HepG2 (cell line): ENCODE measurements at regions not wholly inside any gene's neighbourhood (a gene's known extent, or its start where the extent isn't known, plus 50 kb on each side); places are given as distances from the start of the nearest gene placed in this dataset.

ENCODE experiments used
- ATF2 ChIP-seq: sonication (generic); formaldehyde crosslinking; IDR thresholded peaks from 2 replicates; pipeline ENCODE4 v1.4.0; 2020; ENCODE audit warnings: missing genetic modification reagents
- ATF7 ChIP-seq, 2 experiments: fragments of 450-650 bp in 1 of 2; sonication (generic) in 1 of 2; formaldehyde crosslinking in 1 of 2; IDR thresholded peaks; 2 replicates each; pipeline versions ENCODE4 v1.4.0 to v1.6.1; 2016 to 2020; ENCODE audit warnings: antibody characterized with exemption in 1 of 2, mild to moderate bottlenecking in 1 of 2, missing genetic modification reagents in 1 of 2
- CBFB ChIP-seq: sonication (generic); formaldehyde crosslinking; IDR thresholded peaks from 2 replicates; pipeline ENCODE4 v1.4.0; 2020; ENCODE audit warnings: missing genetic modification reagents
- FOXJ3 ChIP-seq: sonication (generic); formaldehyde crosslinking; IDR thresholded peaks from 2 replicates; pipeline ENCODE4 v1.4.0; 2020; ENCODE audit warnings: missing genetic modification reagents, mild to moderate bottlenecking, borderline replicate concordance
- FOXO1 ChIP-seq: sonication (generic); formaldehyde crosslinking; IDR thresholded peaks from 2 replicates; pipeline ENCODE4 v1.4.0; 2020; ENCODE audit warnings: missing genetic modification reagents
- HIVEP1 ChIP-seq: sonication (generic); formaldehyde crosslinking; IDR thresholded peaks from 2 replicates; pipeline ENCODE4 v1.4.0; 2020; ENCODE audit warnings: mild to moderate bottlenecking, missing genetic modification reagents
- HNF1A ChIP-seq, 2 experiments: sonication (generic) in 1 of 2; formaldehyde crosslinking in 1 of 2; IDR thresholded peaks; 2 replicates each; pipeline versions ENCODE4 v1.4.0 to v1.6.1; 2016 to 2020; ENCODE audit warnings: borderline replicate concordance in 1 of 2, low read depth in 1 of 2, mild to moderate bottlenecking in 1 of 2, missing genetic modification reagents in 1 of 2
- HNF4G ChIP-seq, 2 experiments: sonication (generic) in 1 of 2; formaldehyde crosslinking in 1 of 2; IDR thresholded peaks; 2 replicates each; pipeline versions ENCODE4 v1.4.0 to v1.6.1; 2011 to 2020; ENCODE audit warnings: borderline replicate concordance in 2 of 2, low read depth in 2 of 2, mild to moderate bottlenecking in 2 of 2, low read length in 1 of 2, missing genetic modification reagents in 1 of 2, moderate library complexity in 1 of 2
- MIXL1 ChIP-seq: IDR thresholded peaks from 2 replicates; pipeline ENCODE4 v1.6.1; 2016
- NFIC ChIP-seq: IDR thresholded peaks from 2 replicates; pipeline ENCODE4 v1.6.1; 2012; ENCODE audit warnings: mild to moderate bottlenecking, low read length, inconsistent platforms
- RARA ChIP-seq: IDR thresholded peaks from 2 replicates; pipeline ENCODE4 v1.6.1; 2016; ENCODE audit warnings: missing genetic modification reagents, missing compliant biosample characterization
- RXRA ChIP-seq: sonication (generic); formaldehyde crosslinking; IDR thresholded peaks from 2 replicates; pipeline ENCODE4 v1.5.1; 2020; ENCODE audit warnings: missing genetic modification reagents
- TFAP4 ChIP-seq: sonication (generic); IDR thresholded peaks from 2 replicates; pipeline ENCODE4 v1.6.1; 2016; ENCODE audit warnings: low read depth, borderline replicate concordance
- THRA ChIP-seq: sonication (generic); formaldehyde crosslinking; IDR thresholded peaks from 2 replicates; pipeline ENCODE4 v1.4.0; 2020; ENCODE audit warnings: missing genetic modification reagents, borderline replicate concordance
- ZBTB21 ChIP-seq: sonication (generic); formaldehyde crosslinking; IDR thresholded peaks from 2 replicates; pipeline ENCODE4 v1.4.0; 2020; ENCODE audit warnings: missing genetic modification reagents
- ZBTB42 ChIP-seq: sonication (generic); formaldehyde crosslinking; IDR thresholded peaks from 2 replicates; pipeline ENCODE4 v1.5.0; 2020; ENCODE audit warnings: mild to moderate bottlenecking, missing genetic modification reagents
- ZNF644 ChIP-seq: IDR thresholded peaks from 2 replicates; pipeline ENCODE4 v1.6.1; 2016; ENCODE audit warnings: low read depth

- peak; percentile 73; the same call in 1 of the 2 replicates for TF ChIP-seq ZBTB21 (CRISPR knock-in tag)
- TF ChIP-seq TFAP4: 0 out of 2 replicates have a peak, but pooled peaks have one; percentile 8
- TF ChIP-seq ZNF644: peak; percentile 55; the same call in 1 of the 2 replicates
- peak; percentile 69; the same call in 1 of the 2 replicates for TF ChIP-seq FOXJ3 (CRISPR knock-in tag)
- peak; percentile 92 for TF ChIP-seq THRA
- TF ChIP-seq RARA: peak; percentile 72
- TF ChIP-seq FOXO1: peak; percentile 26; the same call in 1 of the 2 replicates
- peak; percentile 49; the same call in 1 of the 2 replicates for TF ChIP-seq RXRA (CRISPR knock-in tag)
- peak; percentile 80 for TF ChIP-seq HNF1A (IDR thresholded peaks at IDR 0.05; ENCODE audit: low read depth)
- peak; percentile 91; the same call in 1 of the 2 replicates for TF ChIP-seq HNF1A (CRISPR knock-in tag; IDR thresholded peaks at IDR 0.05; ENCODE audit: borderline replicate concordance)
- TF ChIP-seq CBFB: peak; percentile 38; the same call in 1 of the 2 replicates
- peak; percentile 84 for TF ChIP-seq MIXL1 (CRISPR knock-in tag)
- peak; percentile 67 for TF ChIP-seq NFIC
- TF ChIP-seq HNF4G (IDR thresholded peaks at IDR 0.05; ENCODE audit: borderline replicate concordance, low read depth, low read length): peak; percentile 25; the same call in 1 of the 2 replicates
- no peak; the same call in 1 of the 2 replicates for TF ChIP-seq HNF4G (CRISPR knock-in tag; IDR thresholded peaks at IDR 0.05; ENCODE audit: borderline replicate concordance, low read depth)
- peak; percentile 59 for TF ChIP-seq ATF7 (IDR thresholded peaks at IDR 0.05)
- no peak; the same call in 1 of the 2 replicates for TF ChIP-seq ATF7 (CRISPR knock-in tag; IDR thresholded peaks at IDR 0.05)
- no peak for TF ChIP-seq HIVEP1 (CRISPR knock-in tag)
- TF ChIP-seq ATF2 (CRISPR knock-in tag): peak; percentile 54; the same call in 1 of the 2 replicates
- TF ChIP-seq ZBTB42 (CRISPR knock-in tag): no peak; the same call in 1 of the 2 replicates
Observed at GRCh38 chr1:172976222-172977041, 74.3 kb downstream of the TNFSF18 start (continued).
